Esophagus squamous epithelium (tissue), 5 donors: ENCODE measurements at regions not wholly inside any gene's neighbourhood (a gene's known extent, or its start where the extent isn't known, plus 50 kb on each side); places are given as distances from the start of the nearest gene placed in this dataset.

ENCODE experiments used
- DNase-seq: peaks from one replicate; lab custom pipeline; 2025; lab: John Stamatoyannopoulos, UW
- H3K27ac ChIP-seq, 4 donors: fragments of 200-600 bp; sonication (generic); one replicate each; pipeline ENCODE4 v1.5.1; 2016 to 2019; ENCODE audit warnings: mild to moderate bottlenecking in 1 of 4
- H3K27me3 ChIP-seq, 4 donors: fragments of 200-600 bp; sonication (generic); 1 replicate in 3 of 4; 2 replicates in 1 of 4; pipeline versions ENCODE4 v1.5.1 to v1.6.0; 2017 to 2021; ENCODE audit warnings: antibody characterized with exemption in 1 of 4
- H3K36me3 ChIP-seq, 3 donors: fragments of 200-600 bp; sonication (generic); one replicate each; pipeline ENCODE4 v1.5.1; 2016 to 2019
- H3K4me1 ChIP-seq, 3 donors: fragments of 200-600 bp; sonication (generic); one replicate each; pipeline ENCODE4 v1.5.1; 2017 to 2019
- H3K4me3 ChIP-seq, 4 donors: fragments of 200-600 bp; sonication (generic); 1 replicate in 3 of 4; 2 replicates in 1 of 4; pipeline ENCODE4 v1.5.1; 2016 to 2019; ENCODE audit warnings: mild to moderate bottlenecking in 2 of 4, moderate library complexity in 1 of 4
- H3K9me3 ChIP-seq, 3 donors: fragments of 200-600 bp; sonication (generic); one replicate each; pipeline ENCODE4 v1.5.1; 2016 to 2019
- CTCF ChIP-seq, 6 experiments: fragments of 450-650 bp in 4 of 6; fragments of 200-600 bp in 2 of 6; sonication (generic) in 2 of 6; IDR thresholded peaks; one replicate each; pipeline ENCODE4 v1.5.1; 2016 to 2019; ENCODE audit warnings: antibody characterized with exemption in 6 of 6, mild to moderate bottlenecking in 4 of 6, moderate library complexity in 4 of 6
- POLR2A ChIP-seq, 4 donors: fragments of 450-650 bp; IDR thresholded peaks; one replicate each; pipeline ENCODE4 v1.6.1; 2017; ENCODE audit warnings: antibody characterized with exemption in 4 of 4, mild to moderate bottlenecking in 4 of 4, moderate library complexity in 3 of 4
- WGBS, 2 donors: methylation state at CpG; one replicate each; pipeline ENCODE4 v1.1.5; 2018; 5-methylcytosine and 5-hydroxymethylcytosine counted together
- intact Hi-C: fragments of 100-400 bp; cut with DNase I; formaldehyde crosslinking; loops from one replicate; pipeline ENCODE4 v1.15.0; 2022
- donor health status: DM: yes; HTN: yes; CAD: no.

GRCh38 chr17:36697903-36698530 is 96.6 kb downstream of the MRM1 start:
- 26 to 41% methylated on average over 13 to 14 of the region's 16 CpGs for WGBS, 2 donors
- no peak for DNase-seq
- TF ChIP-seq POLR2A (IDR thresholded peaks at IDR 0.05): no peak
- no peak for TF ChIP-seq CTCF (IDR thresholded peaks at IDR 0.05)
- intact Hi-C loops: no loop called here
- no peak overlapping the region for H3K4me3 ChIP-seq
- no peaks in the 10 kb centered on the region for H3K36me3 ChIP-seq
- H3K9me3 ChIP-seq: no peaks in the 10 kb centered on the region
- no peak overlapping the region for H3K27ac ChIP-seq
- H3K27me3 ChIP-seq: peaks cover 0 to 89% (median 0%) of the 10 kb centered on the region in 4 donors
- H3K4me1 ChIP-seq: no peaks in the 10 kb centered on the region

DNA sequence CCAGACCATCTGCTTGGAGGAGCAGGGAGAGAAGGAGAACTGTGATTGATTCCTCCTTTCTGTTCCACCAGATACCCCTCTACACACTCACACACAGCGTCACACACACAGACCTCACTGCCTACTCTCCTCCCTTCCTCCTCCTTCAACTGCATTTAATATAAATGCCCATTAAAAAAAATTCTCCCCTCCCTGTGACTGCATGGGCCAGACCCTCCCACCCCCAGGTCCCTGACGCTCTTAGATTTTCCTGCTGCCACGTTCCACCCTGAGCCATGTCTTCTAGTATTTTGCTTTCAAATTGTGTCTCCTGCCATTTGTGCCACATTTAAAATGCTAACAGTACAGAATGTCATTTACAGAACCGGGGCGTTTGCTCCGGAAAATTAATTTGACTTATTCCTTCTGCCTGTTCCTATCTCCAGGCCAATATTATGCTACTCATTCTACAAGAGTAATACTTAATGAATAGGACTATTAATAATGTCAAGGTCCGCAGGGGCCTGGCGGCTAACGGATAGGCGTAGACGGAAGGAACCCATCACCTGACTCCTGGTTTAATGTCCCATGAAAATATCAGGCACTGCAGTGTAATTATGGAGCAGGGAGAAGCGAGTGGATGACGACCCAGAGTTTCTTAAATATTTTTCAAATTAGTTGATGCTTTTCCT is 100.2 kb downstream of the MRM1 start:
- Histone ChIP-seq H3K9me3 (no peaks in the 10 kb centered on the region), H3K27me3 (peaks cover 0 to 97% (median 0%) of the 10 kb centered on the region in 4 donors), H3K27ac (no peak overlapping the region), H3K4me1 (peaks cover 0 to 5% (median 0%) of the 10 kb centered on the region in 3 donors), H3K4me3 (no peak overlapping the region), H3K36me3 (no peaks in the 10 kb centered on the region)
- 79 to 82% methylated on average over 13 of the region's 13 CpGs for WGBS, 2 donors
- no peak for DNase-seq
- intact Hi-C loops: no loop called here
- TF ChIP-seq CTCF (IDR thresholded peaks at IDR 0.05) (no peak), POLR2A (IDR thresholded peaks at IDR 0.05) (no peak)

- Histone ChIP-seq H3K4me1 (peaks cover 0 to 5% (median 0%) of the 10 kb centered on the region in 3 donors), H3K4me3 (no peak overlapping the region), H3K36me3 (no peaks in the 10 kb centered on the region), H3K27ac (no peak overlapping the region), H3K9me3 (no peaks in the 10 kb centered on the region), H3K27me3 (peaks cover 0 to 93% (median 0%) of the 10 kb centered on the region in 4 donors)
- 29 to 57% methylated on average over 1 of the region's 1 CpG for WGBS, 2 donors
- no peak for DNase-seq
- TF ChIP-seq POLR2A (IDR thresholded peaks at IDR 0.05) (no peak), CTCF (IDR thresholded peaks at IDR 0.05) (no peak)
- intact Hi-C loops: no loop called here
Measured at GRCh38 chr17:36702636-36703035, 101.3 kb downstream of the MRM1 start.

DNA sequence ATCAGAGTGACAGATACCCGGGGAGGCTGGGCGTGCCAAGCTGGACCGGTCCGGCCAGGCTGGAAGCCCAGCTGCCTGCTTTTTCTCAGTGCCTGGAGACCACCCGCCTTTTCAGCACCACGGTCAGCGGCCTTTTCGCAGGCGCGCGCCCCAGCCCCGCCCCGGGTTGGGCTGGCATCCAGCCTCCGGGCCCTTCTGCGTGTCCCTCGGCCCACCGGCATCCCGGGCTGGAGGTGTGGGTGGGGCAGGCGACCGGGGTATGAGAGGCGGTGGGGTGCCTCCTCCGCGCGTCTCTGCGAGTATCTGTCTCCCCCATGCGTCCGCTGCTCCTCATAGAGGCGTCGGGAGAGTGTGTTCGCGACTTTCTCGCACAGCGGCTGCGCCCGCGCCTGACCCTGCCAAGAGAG is 102.5 kb downstream of the MRM1 start:
- no peaks in the 10 kb centered on the region for H3K36me3 ChIP-seq
- H3K27me3 ChIP-seq: peaks cover 0 to 81% (median 0%) of the 10 kb centered on the region in 4 donors
- peaks cover 0 to 5% (median 0%) of the 10 kb centered on the region in 3 donors for H3K4me1 ChIP-seq
- H3K27ac ChIP-seq: no peak overlapping the region
- no peak for TF ChIP-seq CTCF (IDR thresholded peaks at IDR 0.05)
- no peak overlapping the region for H3K4me3 ChIP-seq
- H3K9me3 ChIP-seq: no peaks in the 10 kb centered on the region
- intact Hi-C loops: no loop called here
- DNase-seq: no peak
- WGBS, 2 donors: no CpG with 5 or more reads among the region's 36 CpGs

DNA sequence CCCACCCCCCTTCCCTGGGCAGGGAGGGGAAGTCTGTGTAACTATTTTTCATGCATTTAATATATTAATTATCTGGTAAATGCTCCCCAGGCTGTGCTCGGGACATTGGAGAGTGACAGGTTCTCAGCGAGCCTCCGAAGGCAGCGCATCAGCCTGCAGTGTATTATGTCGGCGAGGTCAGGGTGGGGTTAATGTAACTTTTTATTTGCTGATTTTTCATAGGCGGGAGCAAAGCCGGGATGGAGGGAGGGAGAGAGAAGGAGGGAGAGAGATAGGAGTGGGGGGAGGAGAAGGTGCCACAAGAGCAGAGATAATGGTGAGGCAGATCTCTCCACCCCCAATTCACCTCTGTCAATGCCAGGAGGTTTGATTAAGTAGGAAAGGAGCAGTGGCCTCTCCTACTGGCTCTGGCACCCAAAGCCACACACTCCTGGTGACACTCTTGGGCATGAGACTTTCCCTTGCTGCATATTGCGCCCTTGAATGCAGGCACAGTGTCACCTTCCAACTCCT is 104.0 kb downstream of the MRM1 start:
- Histone ChIP-seq H3K36me3 (no peaks in the 10 kb centered on the region), H3K27ac (no peak overlapping the region), H3K4me1 (peaks cover 0 to 5% (median 0%) of the 10 kb centered on the region in 3 donors), H3K4me3 (no peak overlapping the region), H3K9me3 (no peaks in the 10 kb centered on the region), H3K27me3 (peaks cover 0 to 67% (median 0%) of the 10 kb centered on the region in 4 donors)
- WGBS, 2 donors: 54 to 72% methylated on average over 8 to 9 of the region's 9 CpGs
- TF ChIP-seq POLR2A (IDR thresholded peaks at IDR 0.05) (no peak), CTCF (IDR thresholded peaks at IDR 0.05) (no peak)
- no peak for DNase-seq
- intact Hi-C loops: no loop called here
